CD8-positive, alpha-beta memory T cell (primary cell): ENCODE measurements at regions not wholly inside any gene's neighbourhood (a gene's known extent, or its start where the extent isn't known, plus 50 kb on each side); places are given as distances from the start of the nearest gene placed in this dataset.

Experiments used
- CTCF ChIA-PET: fragments of 350-600 bp; sonication (Branson Sonifier 250); formaldehyde crosslinking; loops from one replicate; lab custom pipeline; 2021; ENCODE audit warnings: antibody characterized with exemption; lab: Charles Lee
- POLR2A ChIA-PET: fragments of 350-600 bp; sonication (Branson Sonifier 250); formaldehyde crosslinking; loops from one replicate; lab custom pipeline; 2021; ENCODE audit warnings: antibody characterized with exemption; lab: Charles Lee
- DNase-seq, 5 donors: peaks; one replicate each; pipeline versions ENCODE4 v3.0.0 to v3.0.0-alpha.2; 2020 to 2022; ENCODE audit warnings: mixed read lengths in 1 of 5
- H3K27ac ChIP-seq: one replicate; pipeline ENCODE4 v1.7.0; 2013; ENCODE audit warnings: low read depth, mild to moderate bottlenecking, low read length, moderate library complexity
- H3K27me3 ChIP-seq: 2 replicates; pipeline ENCODE4 v1.7.0; 2013; ENCODE audit warnings: low read length, mild to moderate bottlenecking; ENCODE audit not compliant: insufficient read depth, poor library complexity, severe bottlenecking
- H3K36me3 ChIP-seq: 2 replicates; pipeline ENCODE4 v1.7.0; 2013; ENCODE audit warnings: mild to moderate bottlenecking, low read length, moderate library complexity; ENCODE audit not compliant: insufficient read depth
- H3K4me1 ChIP-seq: 2 replicates; pipeline ENCODE4 v1.7.0; 2013; ENCODE audit warnings: mild to moderate bottlenecking, low read length, moderate library complexity; ENCODE audit not compliant: insufficient read depth
- H3K4me3 ChIP-seq: 2 replicates; pipeline ENCODE4 v1.7.0; 2013; ENCODE audit warnings: mild to moderate bottlenecking, low read length
- H3K9me3 ChIP-seq: 2 replicates; pipeline ENCODE4 v1.7.0; 2013; ENCODE audit warnings: mild to moderate bottlenecking, low read length
- H3K27ac Mint-ChIP-seq, 8 donors: one replicate each; pipeline ENCODE4 v1.8.0; 2020 to 2021; ENCODE audit warnings: mixed read lengths in 8 of 8, mild to moderate bottlenecking in 6 of 8, inconsistent platforms in 3 of 8, moderate library complexity in 3 of 8
- H3K27me3 Mint-ChIP-seq, 2 donors: one replicate each; pipeline ENCODE4 v1.8.0; 2020 to 2021; ENCODE audit warnings: mixed read lengths in 2 of 2, mild to moderate bottlenecking in 1 of 2, moderate library complexity in 1 of 2
- H3K36me3 Mint-ChIP-seq, 3 donors: one replicate each; pipeline ENCODE4 v1.8.0; 2020 to 2021; ENCODE audit warnings: mixed read lengths in 3 of 3, inconsistent platforms in 1 of 3, mild to moderate bottlenecking in 1 of 3
- H3K4me1 Mint-ChIP-seq, 3 donors: one replicate each; pipeline ENCODE4 v1.8.0; 2020 to 2021; ENCODE audit warnings: mixed read lengths in 3 of 3, inconsistent platforms in 1 of 3, mild to moderate bottlenecking in 1 of 3
- H3K4me3 Mint-ChIP-seq, 7 donors: one replicate each; pipeline ENCODE4 v1.8.0; 2020 to 2021; ENCODE audit warnings: mixed read lengths in 7 of 7, mild to moderate bottlenecking in 6 of 7, moderate library complexity in 4 of 7, inconsistent platforms in 2 of 7
- H3K9me3 Mint-ChIP-seq, 5 donors: one replicate each; pipeline ENCODE4 v1.8.0; 2020 to 2022; ENCODE audit warnings: mixed read lengths in 5 of 5, mild to moderate bottlenecking in 3 of 5, moderate library complexity in 2 of 5, inconsistent platforms in 1 of 5

DNA sequence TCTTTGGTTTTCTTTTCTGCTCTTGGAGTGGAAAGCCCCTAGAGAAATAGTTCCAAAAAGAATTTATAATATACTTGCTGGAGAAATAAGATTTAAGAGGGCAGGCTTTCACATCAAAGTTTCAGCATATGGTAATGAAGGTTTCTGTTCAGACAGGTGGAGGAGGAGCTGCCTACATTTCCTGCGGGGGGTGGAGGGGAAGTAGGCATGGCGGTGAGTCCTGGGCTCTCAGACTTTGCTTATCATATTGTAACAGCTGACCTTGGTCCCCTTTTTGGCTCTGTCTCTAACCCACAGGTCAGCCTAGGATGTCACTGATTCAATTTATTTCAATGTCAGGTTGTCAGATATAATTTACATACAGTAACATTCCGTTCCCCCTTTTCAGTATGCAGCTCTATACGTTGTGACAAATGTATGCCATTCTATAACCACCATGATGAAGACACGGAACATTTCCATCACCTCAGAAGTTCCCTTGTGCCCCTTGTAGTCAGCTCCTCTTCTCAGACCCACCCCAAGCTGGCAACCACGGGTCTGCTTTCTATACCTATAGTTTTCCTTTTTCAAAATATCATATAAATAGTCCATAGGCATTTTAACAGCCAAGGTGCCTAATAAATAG, 77.6 kb upstream of the GGTLC1 start:
- Histone ChIP-seq H3K4me3 (peak overlapping the region; percentile 33), H3K36me3 (no peaks in the 10 kb centered on the region), H3K9me3 (no peaks in the 10 kb centered on the region), H3K4me1 (peaks cover 12% of the 10 kb centered on the region), H3K27ac (no peak overlapping the region), H3K27me3 (no peaks in the 10 kb centered on the region)
- POLR2A ChIA-PET: no interaction called here
- Mint-ChIP-seq H3K36me3 (peaks cover 0 to 24% (median 2%) of the 10 kb centered on the region in 3 donors), H3K27me3 (peaks cover 3 to 8% of the 10 kb centered on the region in 2 donors), H3K4me1 (peaks cover 13 to 16% (median 14%) of the 10 kb centered on the region in 3 donors), H3K4me3 (peak overlapping the region; percentile 24 to 84 (median 78)), H3K9me3 (peaks cover 13 to 22% (median 16%) of the 10 kb centered on the region in 5 donors), H3K27ac (peak overlapping the region in 7 of 8 donors; percentile 61 to 94 (median 82))
- CTCF ChIA-PET: interaction anchor here (1.4 to 1.5 kb wide), 2 partner anchors 43 to 129 kb away, joined by 3 to 5 read pairs; no protein-coding TSS in a partner anchor
- DNase-seq: peak in 2 of 5 donors; percentile 4 to 29

DNA sequence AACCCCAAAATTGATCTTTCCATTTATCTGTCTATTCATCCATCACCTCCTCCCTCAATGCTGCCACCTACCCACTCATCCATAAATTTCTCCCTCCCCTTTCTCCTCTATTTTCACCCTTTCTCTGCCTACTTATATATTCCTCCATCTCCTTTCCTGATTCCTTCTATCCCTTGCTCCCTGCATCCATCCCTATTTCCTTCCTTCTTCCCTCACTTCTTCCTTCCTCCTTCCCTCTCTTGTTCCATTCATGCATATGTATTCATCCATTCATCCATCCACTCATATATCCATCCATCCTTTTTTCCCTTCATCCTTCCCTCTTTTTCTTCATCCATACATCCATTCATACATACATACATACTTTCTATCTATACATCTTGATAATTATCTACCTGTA, 76.3 kb upstream of the GGTLC1 start:
- CTCF ChIA-PET: interaction anchor here (1.4 kb wide), 1 partner anchor 42 kb away, joined by 3 read pairs; no protein-coding TSS in a partner anchor
- Mint-ChIP-seq H3K27ac (peak overlapping the region in 1 of 8 donors; percentile 20), H3K4me1 (peaks cover 13 to 16% (median 14%) of the 10 kb centered on the region in 3 donors), H3K36me3 (peaks cover 0 to 13% (median 0%) of the 10 kb centered on the region in 3 donors), H3K27me3 (peaks cover 3 to 4% of the 10 kb centered on the region in 2 donors), H3K9me3 (peaks cover 4 to 10% (median 4%) of the 10 kb centered on the region in 5 donors), H3K4me3 (no peak overlapping the region)
- Histone ChIP-seq H3K4me1 (peaks cover 12% of the 10 kb centered on the region), H3K36me3 (no peaks in the 10 kb centered on the region), H3K27me3 (no peaks in the 10 kb centered on the region), H3K9me3 (no peaks in the 10 kb centered on the region), H3K4me3 (no peak overlapping the region), H3K27ac (no peak overlapping the region)
- no peak for DNase-seq
- POLR2A ChIA-PET: no interaction called here

DNA sequence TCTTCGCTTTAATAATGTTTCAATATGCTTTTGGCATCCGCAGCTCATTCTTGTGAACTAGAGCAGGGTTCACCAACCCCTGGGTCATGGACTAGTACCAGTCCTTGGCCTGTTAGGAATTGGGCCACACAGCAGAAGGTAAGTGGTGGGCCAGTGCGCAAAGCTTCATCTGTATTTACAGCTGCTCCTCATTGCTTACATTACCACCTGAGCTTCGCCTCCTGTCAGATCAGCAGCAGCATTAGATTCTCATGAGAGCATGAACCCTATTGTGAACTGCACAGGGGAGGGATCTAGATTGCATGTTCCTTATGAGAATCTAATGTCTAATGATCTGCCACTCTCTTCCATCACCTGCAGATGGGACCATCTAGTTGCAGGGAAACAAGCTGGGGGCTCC, 75.5 kb upstream of the GGTLC1 start:
- H3K9me3 Mint-ChIP-seq: peaks cover 0 to 4% (median 3%) of the 10 kb centered on the region in 5 donors
- Histone ChIP-seq H3K27me3 (no peaks in the 10 kb centered on the region), H3K9me3 (no peaks in the 10 kb centered on the region), H3K36me3 (no peaks in the 10 kb centered on the region), H3K27ac (no peak overlapping the region), H3K4me3 (no peak overlapping the region), H3K4me1 (peaks cover 12% of the 10 kb centered on the region)
- peaks cover 13 to 16% (median 14%) of the 10 kb centered on the region in 3 donors for H3K4me1 Mint-ChIP-seq
- DNase-seq: no peak
- peaks cover 3 to 4% of the 10 kb centered on the region in 2 donors for H3K27me3 Mint-ChIP-seq
- peak overlapping the region in 1 of 8 donors; percentile 39 for H3K27ac Mint-ChIP-seq
- H3K36me3 Mint-ChIP-seq: peaks cover 0 to 8% (median 0%) of the 10 kb centered on the region in 3 donors
- no peak overlapping the region for H3K4me3 Mint-ChIP-seq
- CTCF ChIA-PET: no interaction called here
- POLR2A ChIA-PET: interaction anchor here (0.6 kb wide), 1 partner anchor 11 kb away, joined by 3 read pairs; no protein-coding TSS in a partner anchor

DNA sequence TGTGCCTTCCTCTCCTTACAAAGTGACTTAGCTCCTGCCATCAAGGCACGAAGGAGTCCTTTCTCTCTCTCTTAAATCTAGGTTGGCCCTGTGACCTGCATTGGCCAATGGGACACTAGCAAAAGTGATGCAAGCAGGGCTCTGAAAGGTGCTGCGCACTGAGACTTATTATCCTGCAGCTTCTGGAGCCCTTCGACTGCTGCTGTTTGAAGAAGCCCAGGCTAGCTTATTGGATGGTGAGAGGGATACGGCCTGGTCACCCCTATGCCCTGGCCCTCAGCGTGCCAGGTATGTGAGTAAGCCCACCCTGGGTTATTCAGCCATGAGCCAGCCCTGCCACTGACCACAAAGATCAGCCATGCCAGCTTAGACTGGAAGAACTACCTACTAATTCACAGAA, 74.5 kb upstream of the GGTLC1 start:
- CTCF ChIA-PET: interaction anchor here (1.9 kb wide), 1 partner anchor 14 kb away, joined by 5 read pairs; no protein-coding TSS in a partner anchor
- H3K27ac ChIP-seq: no peak overlapping the region

DNA sequence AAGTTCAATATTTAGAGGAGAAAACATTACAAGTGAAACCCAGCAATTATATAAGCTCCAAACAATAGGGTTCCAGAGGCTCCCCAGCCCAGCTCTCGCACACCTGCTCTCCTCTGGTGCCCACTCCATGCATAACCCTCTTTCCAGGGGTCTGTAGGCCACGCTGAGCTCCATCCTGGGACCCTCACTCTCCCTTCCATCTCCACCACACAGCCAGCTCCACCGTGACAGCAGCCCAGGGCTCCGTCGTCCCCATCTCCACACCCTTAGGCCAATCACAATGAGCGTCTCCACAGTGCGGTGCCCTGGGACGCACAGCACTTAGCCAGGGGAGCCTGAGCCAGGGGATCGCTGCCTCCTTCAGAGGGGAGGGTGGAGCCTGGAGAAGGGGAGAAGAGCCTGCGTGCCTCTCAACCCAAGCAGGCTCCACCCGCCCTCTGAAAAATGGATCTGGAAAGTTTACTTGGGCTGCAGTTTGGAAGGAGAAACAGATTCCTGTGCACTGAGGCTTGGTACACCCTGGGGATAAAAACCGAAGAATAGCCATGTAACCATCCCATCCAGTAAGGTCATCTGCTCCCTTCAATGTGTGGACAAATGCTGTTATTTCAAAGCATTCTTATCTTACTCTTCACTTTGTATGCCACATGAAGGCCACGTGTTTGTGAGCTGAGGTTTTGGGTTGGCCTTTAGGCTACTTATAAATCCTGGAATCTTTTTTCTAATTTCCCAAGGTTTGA, 72.4 kb upstream of the GGTLC1 start:
- peak overlapping the region in 1 of 8 donors; percentile 74 for H3K27ac Mint-ChIP-seq
- no peak for DNase-seq
- H3K4me1 ChIP-seq: peaks cover 6% of the 10 kb centered on the region
- CTCF ChIA-PET: no interaction called here
- H3K27me3 Mint-ChIP-seq: no peaks in the 10 kb centered on the region
- H3K27me3 ChIP-seq: no peaks in the 10 kb centered on the region
- H3K36me3 Mint-ChIP-seq: peaks cover 0 to 9% (median 0%) of the 10 kb centered on the region in 3 donors
- no peaks in the 10 kb centered on the region for H3K9me3 ChIP-seq
- POLR2A ChIA-PET: no interaction called here
- peaks cover 5 to 6% (median 5%) of the 10 kb centered on the region in 3 donors for H3K4me1 Mint-ChIP-seq
- H3K4me3 Mint-ChIP-seq: no peak overlapping the region
- no peaks in the 10 kb centered on the region for H3K36me3 ChIP-seq
- no peak overlapping the region for H3K27ac ChIP-seq
- no peaks in the 10 kb centered on the region for H3K9me3 Mint-ChIP-seq
- no peak overlapping the region for H3K4me3 ChIP-seq

More for the DNA sequence above, 74.5 kb upstream of the GGTLC1 start:
- peaks cover 13 to 16% (median 14%) of the 10 kb centered on the region in 3 donors for H3K4me1 Mint-ChIP-seq
- H3K4me3 Mint-ChIP-seq: no peak overlapping the region
- H3K4me3 ChIP-seq: no peak overlapping the region
- H3K27me3 ChIP-seq: no peaks in the 10 kb centered on the region
- H3K36me3 Mint-ChIP-seq: no peaks in the 10 kb centered on the region
- peaks cover 12% of the 10 kb centered on the region for H3K4me1 ChIP-seq
- POLR2A ChIA-PET: no interaction called here
- H3K27me3 Mint-ChIP-seq: peaks cover 3 to 4% of the 10 kb centered on the region in 2 donors
- H3K36me3 ChIP-seq: no peaks in the 10 kb centered on the region
- no peaks in the 10 kb centered on the region for H3K9me3 ChIP-seq
- peaks cover 0 to 3% (median 0%) of the 10 kb centered on the region in 5 donors for H3K9me3 Mint-ChIP-seq
- DNase-seq: no peak
- no peak overlapping the region for H3K27ac Mint-ChIP-seq

DNA sequence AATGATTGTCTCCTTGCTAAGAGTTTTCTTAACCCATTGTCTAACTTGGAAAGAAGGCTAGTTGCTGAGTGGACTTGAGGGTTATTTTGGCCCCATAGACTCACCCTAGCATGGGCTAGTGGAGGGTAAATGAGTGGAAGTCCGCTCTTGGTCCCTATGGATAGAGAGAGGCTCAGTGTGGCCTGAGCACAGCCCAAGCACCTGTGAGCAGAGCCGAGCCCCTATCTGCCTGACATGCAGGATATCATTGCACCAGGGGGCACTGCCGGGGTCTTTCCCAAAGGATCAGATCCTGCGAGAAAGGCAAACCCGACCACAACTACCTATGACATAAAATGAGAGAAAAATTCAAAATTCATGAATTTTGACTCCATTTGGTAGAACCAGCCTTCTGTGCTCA, 70.6 kb upstream of the GGTLC1 start:
- Histone ChIP-seq H3K9me3 (no peaks in the 10 kb centered on the region), H3K27me3 (no peaks in the 10 kb centered on the region), H3K4me3 (no peak overlapping the region), H3K36me3 (no peaks in the 10 kb centered on the region), H3K4me1 (no peaks in the 10 kb centered on the region), H3K27ac (no peak overlapping the region)
- no peak for DNase-seq
- ChIA-PET POLR2A (no interaction called here), CTCF (no interaction called here)
- Mint-ChIP-seq H3K9me3 (no peaks in the 10 kb centered on the region), H3K27ac (no peak overlapping the region), H3K27me3 (peaks cover 0 to 3% of the 10 kb centered on the region in 2 donors), H3K4me1 (no peaks in the 10 kb centered on the region), H3K4me3 (no peak overlapping the region), H3K36me3 (peaks cover 0 to 9% (median 0%) of the 10 kb centered on the region in 3 donors)

DNA sequence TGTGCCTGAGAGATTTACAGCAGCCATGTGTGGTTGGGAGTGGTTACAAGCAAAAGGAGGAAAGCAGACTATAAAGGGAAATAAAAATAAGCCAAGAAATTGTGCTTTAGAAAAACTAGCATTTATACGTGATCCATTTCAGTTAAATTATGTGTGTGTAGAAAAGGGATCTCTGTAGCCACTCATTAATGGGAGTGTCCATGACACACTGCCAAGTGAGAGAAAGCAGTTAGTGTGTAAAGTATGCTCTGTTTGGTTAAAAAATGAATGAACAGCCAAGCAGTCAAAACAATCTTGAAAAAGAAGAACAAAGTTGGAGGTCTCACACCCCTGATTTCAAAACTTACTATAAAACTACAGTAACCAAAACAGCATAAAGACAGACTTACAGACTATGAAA, 67.9 kb upstream of the GGTLC1 start:
- no peak overlapping the region for H3K27ac Mint-ChIP-seq

More for the DNA sequence above, 67.9 kb upstream of the GGTLC1 start:
- H3K4me3 ChIP-seq: no peak overlapping the region
- Mint-ChIP-seq H3K4me3 (no peak overlapping the region), H3K36me3 (peaks cover 0 to 9% (median 0%) of the 10 kb centered on the region in 3 donors), H3K4me1 (peaks cover 1 to 4% (median 2%) of the 10 kb centered on the region in 3 donors), H3K27me3 (peaks cover under 1 to 10% of the 10 kb centered on the region in 2 donors), H3K9me3 (no peaks in the 10 kb centered on the region)
- no peaks in the 10 kb centered on the region for H3K9me3 ChIP-seq
- no peak for DNase-seq
- H3K27me3 ChIP-seq: no peaks in the 10 kb centered on the region
- ChIA-PET POLR2A (no interaction called here), CTCF (no interaction called here)
- H3K4me1 ChIP-seq: peaks cover 10% of the 10 kb centered on the region
- no peak overlapping the region for H3K27ac ChIP-seq
- H3K36me3 ChIP-seq: no peaks in the 10 kb centered on the region
